ENCODE measurements at regions not wholly inside any gene's neighbourhood (a gene's known extent, or its start where the extent isn't known, plus 50 kb on each side); places are given as distances from the start of the nearest gene placed in this dataset.
A peak's percentile ranks its signal among the peaks of the same experiment; 100 is the strongest.

- no peak for DNase-seq
These were observed 274.9 kb upstream of the SRRM4 start for GRCh38 chr12:118706437-118706836.

DNA sequence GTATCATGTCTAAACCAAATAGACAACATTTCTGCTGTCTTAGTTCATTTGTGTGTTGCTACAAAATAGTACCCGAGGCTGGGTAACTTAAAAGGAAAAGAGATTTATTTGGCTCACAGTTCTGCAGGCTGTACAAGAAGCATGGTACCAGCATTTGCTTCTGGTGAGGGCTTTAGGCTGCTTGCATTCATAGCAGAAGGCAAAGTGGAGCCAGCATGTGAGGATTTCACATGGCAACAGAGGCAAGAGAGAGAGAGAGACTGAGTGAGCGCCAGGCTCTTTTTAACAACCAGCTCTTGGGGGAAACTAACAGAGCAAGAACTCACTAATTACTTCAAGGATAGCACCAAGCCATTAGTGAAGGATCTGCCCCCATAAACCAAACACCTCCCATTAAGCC, 271.4 kb upstream of the SRRM4 start:
- DNase-seq, result no peak

DNA sequence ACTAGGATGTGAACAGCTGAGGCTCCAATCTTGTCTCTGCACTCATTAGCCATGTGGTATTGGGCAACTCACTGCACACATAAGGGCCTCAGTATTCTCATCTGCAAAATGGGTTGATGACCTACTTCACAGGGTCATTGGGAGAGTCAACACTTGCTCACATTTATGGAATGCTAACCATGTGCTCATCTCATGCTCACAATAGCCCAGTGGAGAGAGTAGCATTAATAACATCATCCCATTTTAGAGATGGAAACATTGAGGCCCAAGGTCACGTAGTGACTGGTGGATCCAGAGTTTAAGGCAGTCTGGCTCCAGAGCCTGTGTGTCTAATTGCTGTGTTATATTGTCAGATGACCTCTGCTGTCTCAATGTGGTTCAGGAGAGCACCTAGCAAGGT, 270.2 kb upstream of the SRRM4 start:
- no peak for DNase-seq

- DNase-seq, result peak; percentile 44 to 55
These were observed 267.3 kb upstream of the SRRM4 start for GRCh38 chr12:118714051-118714460.

DNA sequence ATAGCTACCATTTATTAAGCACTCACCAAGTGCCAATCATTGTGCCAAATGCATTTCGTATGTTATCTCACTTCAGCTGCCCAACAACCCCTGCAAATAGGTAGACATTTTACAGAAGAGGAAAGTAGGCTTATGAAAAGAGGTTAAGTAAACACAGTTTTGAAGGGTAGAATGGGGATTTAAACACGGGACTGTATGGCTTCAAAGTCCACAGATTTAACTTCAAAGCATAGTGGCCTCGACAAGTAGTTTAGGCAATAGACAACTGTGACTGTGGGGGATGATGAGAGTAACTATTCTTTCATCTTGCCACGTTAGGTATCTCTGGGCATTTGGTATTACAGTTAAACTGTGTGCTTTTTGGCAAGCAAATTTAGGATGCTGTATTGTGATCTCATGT, 266.8 kb upstream of the SRRM4 start:
- DNase-seq, result no peak

GRCh38 chr12:118715647-118716046, 265.7 kb upstream of the SRRM4 start:
- no peak for DNase-seq

GRCh38 chr12:118727196-118727978, 254.0 kb upstream of the SRRM4 start:
- DNase-seq, result no peak

GRCh38 chr12:118727979-118728366, 253.4 kb upstream of the SRRM4 start:
- DNase-seq, result no peak

DNA sequence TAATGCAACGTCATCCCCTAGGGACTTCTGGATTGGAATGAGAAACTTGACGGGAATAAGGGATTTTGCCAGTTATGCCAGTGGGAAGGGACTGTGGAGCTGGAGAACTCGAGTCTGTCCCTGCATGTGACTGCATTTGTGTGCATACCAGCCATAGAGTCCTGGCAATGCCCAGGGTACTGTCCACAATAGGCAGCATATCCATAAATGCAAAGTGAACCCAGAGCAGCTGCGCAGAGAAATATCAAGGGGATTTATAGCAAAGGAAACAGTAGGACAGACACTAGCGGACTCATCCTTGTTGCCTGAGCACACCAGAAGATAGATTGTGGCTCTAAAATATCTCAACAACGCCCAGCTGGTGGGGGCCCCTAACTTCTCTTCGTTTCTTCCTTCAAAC, 247.1 kb upstream of the SRRM4 start:
- no peak for DNase-seq

DNA sequence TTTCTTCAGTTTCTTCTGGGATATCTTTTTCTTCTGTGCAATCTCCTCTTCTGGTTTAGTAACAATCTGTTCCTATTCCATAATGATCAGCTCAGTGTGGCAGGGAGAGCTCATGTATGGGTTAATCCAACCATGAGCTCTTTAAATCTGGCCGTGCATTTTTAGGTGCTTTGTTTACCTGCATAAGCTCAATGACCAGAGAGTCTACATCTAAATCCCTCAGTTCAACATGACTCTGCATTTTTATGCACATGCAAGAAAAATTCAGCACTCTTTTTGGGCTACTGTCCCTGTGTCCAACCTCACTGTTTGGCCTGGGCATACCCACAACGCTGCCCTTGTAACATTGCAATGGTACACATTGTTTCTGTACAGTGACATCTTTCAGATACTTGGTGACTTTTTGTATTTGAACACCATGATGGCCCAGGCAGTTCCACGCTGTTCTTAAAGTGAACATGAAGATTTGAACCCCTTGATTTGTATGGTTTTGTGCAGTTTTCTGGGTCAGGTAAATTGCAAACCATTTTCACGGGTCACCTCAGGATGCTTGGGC, 243.3 kb upstream of the SRRM4 start:
- no peak for DNase-seq

GRCh38 chr12:118741194-118741593, 240.1 kb upstream of the SRRM4 start:
- DNase-seq, result no peak

DNA sequence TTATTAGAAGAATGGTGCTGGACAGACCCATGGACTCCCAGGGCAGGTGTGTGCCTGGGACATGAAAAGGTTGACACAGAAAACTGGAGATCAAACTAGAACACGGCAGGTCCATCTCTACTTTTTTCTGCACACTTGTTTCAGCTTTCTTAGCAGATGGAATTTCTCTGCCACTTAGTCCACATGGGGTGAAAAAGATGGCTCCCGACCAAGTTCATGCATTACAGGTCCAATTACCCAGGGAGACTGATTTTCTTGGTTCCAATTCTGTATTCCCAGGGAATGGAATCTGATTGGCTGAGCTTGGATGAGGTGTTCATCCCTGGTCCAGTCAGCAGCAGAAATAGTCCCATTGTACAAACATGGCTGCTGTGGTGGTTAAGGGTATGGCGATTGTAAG, 238.9 kb upstream of the SRRM4 start:
- no peak for DNase-seq

DNA sequence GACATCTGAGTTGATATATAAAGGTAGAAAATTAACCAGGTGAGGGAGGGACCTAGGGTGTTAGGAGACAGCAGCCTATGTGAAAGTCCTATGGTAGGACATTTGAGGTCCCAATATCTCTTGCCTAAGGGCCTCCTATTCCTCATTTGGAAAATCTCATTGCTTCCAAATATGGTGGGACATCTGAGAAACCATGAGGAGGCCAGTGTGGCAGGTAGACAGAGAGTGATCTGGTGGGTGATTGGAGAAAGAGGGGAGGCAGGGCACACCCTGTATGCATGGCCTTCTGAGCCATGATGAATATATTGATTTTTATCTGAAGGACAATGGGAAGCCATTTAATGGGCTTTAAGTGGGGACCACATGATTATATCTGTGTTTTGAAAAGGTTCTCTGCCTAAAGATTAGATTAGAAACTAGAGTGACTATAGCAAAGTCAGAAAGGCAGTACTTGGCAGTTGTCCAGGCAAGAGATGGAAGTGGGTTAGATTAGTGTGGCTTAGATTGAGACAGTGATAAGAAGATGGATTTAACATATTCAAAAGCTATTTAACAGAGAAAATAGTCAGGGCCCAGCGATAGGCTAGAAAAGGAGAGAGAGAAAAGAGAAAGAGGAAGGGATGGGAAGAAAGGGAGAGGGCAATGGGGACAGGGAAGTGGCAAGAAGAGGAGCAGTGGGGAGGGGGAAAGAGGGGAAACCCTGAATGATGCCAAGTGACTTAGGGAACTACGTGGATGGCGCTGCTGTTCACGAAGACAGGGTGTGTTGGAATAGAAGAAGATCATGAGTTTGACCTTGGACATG, 237.2 kb upstream of the SRRM4 start:
- DNase-seq, result no peak

GRCh38 chr12:118746176-118746575, 235.2 kb upstream of the SRRM4 start:
- DNase-seq, result no peak

DNA sequence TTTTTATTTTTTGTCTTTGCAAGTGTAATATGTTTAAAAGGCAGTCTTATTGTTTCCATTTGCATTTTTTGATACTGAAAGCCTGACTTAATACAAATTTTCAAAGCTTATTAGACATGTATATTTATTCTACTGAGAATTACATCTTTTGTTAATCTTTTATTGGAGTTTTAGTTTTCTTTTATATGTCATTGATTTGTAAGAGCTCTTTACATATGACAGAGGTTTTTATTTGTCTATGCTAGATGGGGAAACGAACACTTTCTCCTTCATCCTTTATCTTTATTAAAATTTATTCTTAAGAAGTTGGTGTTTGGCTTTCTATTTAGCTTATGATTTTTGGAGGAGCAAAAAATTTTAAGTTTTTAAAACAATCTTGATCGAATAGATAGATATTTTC, 234.4 kb upstream of the SRRM4 start:
- no peak for DNase-seq

DNA sequence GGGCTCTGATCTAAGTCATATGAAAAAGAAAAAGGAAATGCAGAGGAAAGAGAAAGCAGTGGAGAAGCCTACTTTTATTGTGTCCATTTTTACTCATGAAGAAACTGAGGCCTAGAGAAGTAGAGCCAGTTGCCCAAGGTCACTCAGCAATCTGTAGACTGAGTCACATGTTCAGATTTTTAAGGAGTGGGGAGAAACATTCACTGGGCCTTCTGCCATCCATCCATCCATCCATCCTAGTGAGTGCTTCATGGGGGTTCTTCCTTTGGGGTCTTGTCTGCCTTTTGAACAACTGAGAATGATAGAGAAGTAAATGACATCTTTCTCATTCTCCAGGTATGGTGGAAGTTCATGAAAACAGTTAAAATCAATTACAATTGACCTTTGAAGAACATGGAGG, 233.6 kb upstream of the SRRM4 start:
- no peak for DNase-seq

- DNase-seq, result no peak
These were observed 232.6 kb upstream of the SRRM4 start for GRCh38 chr12:118748478-118749380.

GRCh38 chr12:118749646-118750045, 231.7 kb upstream of the SRRM4 start:
- DNase-seq, result no peak

DNA sequence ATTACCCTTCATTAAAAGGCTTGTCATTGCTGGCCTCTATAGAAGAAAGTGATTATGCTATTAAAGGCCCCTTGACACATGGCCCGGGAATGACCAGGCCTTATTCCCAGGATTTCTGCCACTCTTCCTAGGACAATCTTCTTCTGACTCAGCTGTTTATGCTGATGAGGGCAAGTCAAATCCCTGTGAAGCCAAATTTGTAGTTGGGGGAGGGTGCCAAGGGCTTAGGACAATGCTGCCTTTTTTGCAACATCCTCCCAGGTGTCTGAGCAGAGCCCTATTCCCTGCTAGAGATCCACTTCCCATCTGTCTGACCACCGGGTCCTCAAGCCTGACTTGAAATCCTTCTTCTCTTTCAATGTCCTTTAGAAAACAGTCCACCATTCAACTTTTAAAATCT, 230.7 kb upstream of the SRRM4 start:
- DNase-seq, result no peak

DNA sequence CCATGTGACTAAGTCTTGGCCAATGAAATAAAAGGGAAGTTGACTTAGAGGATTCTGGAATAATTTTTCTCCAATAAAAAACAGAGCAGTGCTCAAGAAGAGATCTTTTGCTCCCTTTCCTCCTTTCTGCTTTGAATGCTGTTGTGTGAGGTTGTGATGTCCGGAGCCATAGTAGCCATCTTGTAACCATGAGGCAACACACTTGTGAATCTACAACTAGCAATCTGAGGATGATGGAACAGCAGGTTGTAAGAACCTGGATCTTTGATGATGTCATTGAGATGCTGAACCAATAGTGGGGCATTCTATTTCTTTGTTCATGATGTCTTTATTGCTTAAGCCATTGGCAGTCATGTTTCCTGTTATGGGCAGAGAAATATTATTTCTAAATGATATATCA, 230.0 kb upstream of the SRRM4 start:
- DNase-seq, result no peak

- no peak for DNase-seq
These were observed 220.7 kb upstream of the SRRM4 start for GRCh38 chr12:118760623-118761022.

GRCh38 chr12:118763234-118763633, 218.1 kb upstream of the SRRM4 start:
- no peak for DNase-seq

All from inflammatory macrophage (primary cell).